ENCODE measurements at regions not wholly inside any gene's neighbourhood (a gene's known extent, or its start where the extent isn't known, plus 50 kb on each side); places are given as distances from the start of the nearest gene placed in this dataset.
A peak's percentile ranks its signal among the peaks of the same experiment; 100 is the strongest.

DNA sequence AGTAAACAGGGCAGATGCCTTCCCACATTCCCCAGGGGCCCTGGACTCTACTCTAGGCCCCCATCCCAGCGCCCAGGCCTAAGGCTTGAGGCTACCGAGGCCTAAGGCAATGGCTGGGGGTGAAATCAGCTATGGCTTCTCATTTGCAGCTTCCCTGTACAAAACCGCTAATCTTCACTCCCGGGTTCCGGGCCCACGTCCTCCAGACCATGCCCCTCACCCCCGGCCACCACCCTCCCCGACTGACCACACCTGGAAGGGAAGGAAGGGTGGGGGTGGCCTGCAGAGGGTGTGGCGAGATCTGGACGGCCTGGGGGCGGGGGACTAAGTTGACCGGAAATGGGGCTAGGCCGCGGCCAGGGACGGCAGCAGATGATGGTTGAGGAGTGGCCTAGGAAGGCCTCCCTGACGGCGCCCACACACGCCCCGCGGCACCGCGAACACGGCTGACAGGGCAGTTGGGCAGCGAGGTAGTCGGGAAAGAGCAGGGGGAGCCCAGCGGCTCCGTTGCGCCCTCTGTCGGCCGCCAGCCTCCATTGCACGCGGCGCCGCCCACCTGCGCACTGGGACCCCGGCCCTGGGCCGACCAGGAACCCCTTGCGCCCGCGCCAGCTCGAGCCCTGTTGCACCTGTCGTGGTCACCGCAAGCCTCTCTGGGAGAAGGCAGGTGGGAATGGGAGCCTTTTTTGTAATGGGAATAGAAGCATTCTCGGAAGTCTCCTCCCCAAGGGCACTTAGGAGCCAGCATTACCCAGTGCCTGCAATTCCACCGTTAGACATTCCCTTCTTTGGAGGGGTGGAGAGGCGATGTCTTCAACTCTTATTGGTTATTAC lies 95.9 kb upstream of the CALM2 start:
- Mint-ChIP-seq H3K27me3 (ENCODE audit: low read depth, unreplicated experiment) (no peaks in the 10 kb centered on the region), H3K4me3 (ENCODE audit: unreplicated experiment) (no peak overlapping the region), H3K27ac (ENCODE audit: unreplicated experiment) (no peak overlapping the region), H3K4me1 (ENCODE audit: low read depth, unreplicated experiment) (peaks cover 20% of the 10 kb centered on the region), H3K36me3 (ENCODE audit: low read depth, unreplicated experiment) (no peaks in the 10 kb centered on the region), H3K9me3 (ENCODE audit: unreplicated experiment) (no peaks in the 10 kb centered on the region)
- Histone ChIP-seq H2AFZ (ENCODE audit: low read depth, low read length) (peak overlapping the region; percentile 76), H3K4me2 (ENCODE audit: low read length) (peak overlapping the region; percentile 78), H3K4me3 (ENCODE audit: insufficient read depth, low read depth, low read length) (no peak overlapping the region), H3K79me2 (ENCODE audit: insufficient read depth, low read length) (no peaks in the 10 kb centered on the region), H3K9me3 (ENCODE audit: insufficient read depth, low read depth, low read length) (no peaks in the 10 kb centered on the region), H3K27me3 (ENCODE audit: insufficient read depth, low read length) (no peaks in the 10 kb centered on the region), H3K4me1 (ENCODE audit: insufficient read depth, low read length) (peaks cover 27% of the 10 kb centered on the region), H3K36me3 (ENCODE audit: insufficient read depth, low read length) (no peaks in the 10 kb centered on the region), H4K20me1 (ENCODE audit: insufficient read depth, low read length) (no peaks in the 10 kb centered on the region), H3K9ac (ENCODE audit: low read length) (peak overlapping the region; percentile 44), H3K27ac (ENCODE audit: low read depth, low read length) (peak overlapping the region; percentile 32)
- DNase-seq (ENCODE audit: low read depth) (peak; percentile 48), FAIRE-seq (no peak)
- no peak for TF ChIP-seq EZH2 (IDR thresholded peaks at IDR 0.05; ENCODE audit: insufficient read depth, low read length)
- TF ChIP-seq, protein P1, sequence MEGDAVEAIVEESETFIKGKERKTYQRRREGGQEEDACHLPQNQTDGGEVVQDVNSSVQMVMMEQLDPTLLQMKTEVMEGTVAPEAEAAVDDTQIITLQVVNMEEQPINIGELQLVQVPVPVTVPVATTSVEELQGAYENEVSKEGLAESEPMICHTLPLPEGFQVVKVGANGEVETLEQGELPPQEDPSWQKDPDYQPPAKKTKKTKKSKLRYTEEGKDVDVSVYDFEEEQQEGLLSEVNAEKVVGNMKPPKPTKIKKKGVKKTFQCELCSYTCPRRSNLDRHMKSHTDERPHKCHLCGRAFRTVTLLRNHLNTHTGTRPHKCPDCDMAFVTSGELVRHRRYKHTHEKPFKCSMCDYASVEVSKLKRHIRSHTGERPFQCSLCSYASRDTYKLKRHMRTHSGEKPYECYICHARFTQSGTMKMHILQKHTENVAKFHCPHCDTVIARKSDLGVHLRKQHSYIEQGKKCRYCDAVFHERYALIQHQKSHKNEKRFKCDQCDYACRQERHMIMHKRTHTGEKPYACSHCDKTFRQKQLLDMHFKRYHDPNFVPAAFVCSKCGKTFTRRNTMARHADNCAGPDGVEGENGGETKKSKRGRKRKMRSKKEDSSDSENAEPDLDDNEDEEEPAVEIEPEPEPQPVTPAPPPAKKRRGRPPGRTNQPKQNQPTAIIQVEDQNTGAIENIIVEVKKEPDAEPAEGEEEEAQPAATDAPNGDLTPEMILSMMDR (IDR thresholded peaks at IDR 0.05; ENCODE audit: insufficient read depth, low read depth, low read length), result peak; percentile 58

DNA sequence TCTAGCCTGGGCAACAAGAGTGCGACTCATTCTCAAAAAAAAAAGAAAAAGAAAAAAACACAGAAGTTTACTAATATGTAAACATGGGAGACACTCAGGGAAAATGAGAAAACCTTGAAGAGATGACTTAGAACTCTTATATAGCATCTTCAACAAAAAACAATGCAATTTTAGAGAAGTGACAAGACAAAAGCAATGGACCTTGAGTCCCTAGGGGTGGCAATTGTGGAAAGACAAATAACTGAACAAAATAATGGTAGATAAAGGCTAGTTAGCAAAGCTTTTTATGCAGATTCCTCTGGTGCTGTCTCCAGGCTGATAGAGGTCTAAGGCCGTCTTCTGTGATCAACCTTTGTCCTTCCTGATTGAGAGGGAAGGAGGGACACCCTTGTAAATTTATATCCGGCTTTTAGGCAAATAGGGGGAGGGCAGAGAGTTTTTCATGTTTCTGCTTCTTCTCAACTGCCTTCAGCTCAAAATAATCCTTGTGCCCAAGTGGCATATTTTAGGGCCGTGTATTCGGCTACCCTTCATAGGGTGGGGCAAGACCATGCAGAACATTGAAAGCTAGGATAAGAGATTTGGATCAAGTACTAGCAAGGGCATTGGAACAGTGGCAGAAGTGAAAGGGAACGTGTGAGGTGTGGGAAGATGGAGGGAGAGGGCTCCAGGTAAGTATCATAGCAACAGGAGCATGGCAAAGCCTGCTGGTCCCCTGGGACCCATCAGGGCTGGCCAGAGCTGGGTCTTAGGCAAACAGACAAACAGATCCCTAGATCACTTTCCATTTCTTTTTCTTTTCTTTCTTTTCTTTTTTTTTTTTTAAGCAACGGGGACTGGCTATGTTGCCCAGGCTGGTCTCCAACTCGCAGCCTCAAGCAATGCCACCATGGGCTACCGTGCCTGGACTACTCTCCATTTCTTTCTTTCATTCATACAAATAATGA lies 95.0 kb upstream of the CALM2 start:
- Histone ChIP-seq H4K20me1 (ENCODE audit: insufficient read depth, low read length) (no peaks in the 10 kb centered on the region), H3K36me3 (ENCODE audit: insufficient read depth, low read length) (no peaks in the 10 kb centered on the region), H2AFZ (ENCODE audit: low read depth, low read length) (no peak overlapping the region), H3K4me1 (ENCODE audit: insufficient read depth, low read length) (peaks cover 27% of the 10 kb centered on the region), H3K4me3 (ENCODE audit: insufficient read depth, low read depth, low read length) (no peak overlapping the region), H3K4me2 (ENCODE audit: low read length) (no peak overlapping the region), H3K27ac (ENCODE audit: low read depth, low read length) (peak overlapping the region; percentile 32), H3K9ac (ENCODE audit: low read length) (no peak overlapping the region), H3K79me2 (ENCODE audit: insufficient read depth, low read length) (no peaks in the 10 kb centered on the region), H3K9me3 (ENCODE audit: insufficient read depth, low read depth, low read length) (no peaks in the 10 kb centered on the region), H3K27me3 (ENCODE audit: insufficient read depth, low read length) (no peaks in the 10 kb centered on the region)
- Mint-ChIP-seq H3K36me3 (ENCODE audit: low read depth, unreplicated experiment) (no peaks in the 10 kb centered on the region), H3K9me3 (ENCODE audit: unreplicated experiment) (no peaks in the 10 kb centered on the region), H3K27ac (ENCODE audit: unreplicated experiment) (peak overlapping the region; percentile 7), H3K4me3 (ENCODE audit: unreplicated experiment) (no peak overlapping the region), H3K27me3 (ENCODE audit: low read depth, unreplicated experiment) (no peaks in the 10 kb centered on the region), H3K4me1 (ENCODE audit: low read depth, unreplicated experiment) (peaks cover 22% of the 10 kb centered on the region)
- DNase-seq (ENCODE audit: low read depth), result no peak
- no peak for FAIRE-seq
- no peak for TF ChIP-seq EZH2 (IDR thresholded peaks at IDR 0.05; ENCODE audit: insufficient read depth, low read length)
- TF ChIP-seq, protein P1 (IDR thresholded peaks at IDR 0.05; ENCODE audit: insufficient read depth, low read depth, low read length), result no peak
